ENCODE measurements at regions not wholly inside any gene's neighbourhood (a gene's known extent, or its start where the extent isn't known, plus 50 kb on each side); places are given as distances from the start of the nearest gene placed in this dataset.
"Not testable (repeated sequence)": the region's sequence is repeated elsewhere in the genome, so short reads cannot be mapped to it uniquely, and the experiment has no call there.

DNA sequence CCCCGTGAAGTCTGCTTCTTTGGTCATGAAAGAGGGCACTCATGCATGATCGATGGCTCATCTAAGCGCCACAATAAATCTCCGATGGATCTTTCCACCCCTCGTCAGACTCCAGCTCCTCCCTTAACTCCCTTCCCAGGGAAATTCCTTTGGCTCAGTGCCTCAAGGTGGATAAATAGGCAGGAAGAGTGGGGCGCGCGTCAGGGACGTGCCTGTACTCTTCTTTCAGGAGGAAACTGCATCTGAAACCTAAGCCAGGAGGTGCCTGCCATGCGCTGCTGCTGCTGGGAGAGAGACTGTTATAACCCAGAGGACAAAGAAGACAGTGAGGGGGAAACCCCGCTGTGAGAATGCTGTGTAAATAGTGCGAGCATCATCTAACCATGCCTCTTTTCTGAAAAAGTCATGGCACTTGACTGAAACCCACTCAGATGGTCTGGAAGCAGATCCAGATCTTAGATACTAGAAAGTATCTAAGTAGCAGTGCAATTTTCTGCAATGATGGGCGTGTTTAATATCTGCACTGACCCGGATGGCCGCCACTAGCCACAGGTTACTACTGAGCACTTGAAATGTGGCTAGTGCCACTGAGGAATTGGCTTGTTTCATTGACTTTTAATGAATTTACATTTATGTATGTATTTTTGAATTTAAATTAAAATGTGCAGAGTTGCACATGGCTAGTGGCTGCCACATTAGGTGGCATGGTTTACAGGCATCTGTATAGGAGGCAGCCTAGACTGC, 120.3 kb upstream of the BASP1 start:
- no peak for DNase-seq (ENCODE audit: low spot score)
- WGBS: 31% methylated on average over 15 of the region's 15 CpGs
- intact Hi-C loops (cut with DNase I): no loop called here

DNA sequence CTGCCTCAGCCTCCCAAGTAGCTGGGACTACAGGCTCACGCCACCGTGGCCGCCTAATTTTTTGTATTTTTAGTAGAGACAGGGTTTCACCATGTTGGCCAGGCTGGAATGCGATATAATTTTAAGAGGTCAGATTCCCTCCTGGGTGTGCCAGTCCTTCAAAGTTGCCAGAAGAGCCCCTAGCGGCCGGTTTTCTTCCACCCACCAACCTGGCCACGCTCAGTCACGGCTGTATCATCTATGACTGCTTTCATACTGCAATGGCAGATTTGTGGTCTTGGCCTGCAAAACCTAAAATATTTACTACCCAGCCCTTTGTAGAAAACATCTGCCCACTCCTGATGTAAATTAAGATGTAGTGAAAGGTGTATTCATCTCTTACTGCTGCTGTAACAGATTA, 117.5 kb upstream of the BASP1 start:
- intact Hi-C loops (cut with DNase I): no loop called here
- DNase-seq (ENCODE audit: low spot score): no peak
- Histone ChIP-seq H3K36me3 (no peaks in the 10 kb centered on the region), H3K9me3 (no peaks in the 10 kb centered on the region), H3K4me3 (no peak overlapping the region), H3K27me3 (replicated peaks; ENCODE audit: insufficient read depth) (no peaks in the 10 kb centered on the region), H3K27ac (no peak overlapping the region), H3K4me1 (replicated peaks) (no peaks in the 10 kb centered on the region)
- no peak for TF ChIP-seq POLR2A (IDR thresholded peaks at IDR 0.05)
- TF ChIP-seq POLR2AphosphoS5 (IDR thresholded peaks at IDR 0.05): no peak
- TF ChIP-seq, protein P1, sequence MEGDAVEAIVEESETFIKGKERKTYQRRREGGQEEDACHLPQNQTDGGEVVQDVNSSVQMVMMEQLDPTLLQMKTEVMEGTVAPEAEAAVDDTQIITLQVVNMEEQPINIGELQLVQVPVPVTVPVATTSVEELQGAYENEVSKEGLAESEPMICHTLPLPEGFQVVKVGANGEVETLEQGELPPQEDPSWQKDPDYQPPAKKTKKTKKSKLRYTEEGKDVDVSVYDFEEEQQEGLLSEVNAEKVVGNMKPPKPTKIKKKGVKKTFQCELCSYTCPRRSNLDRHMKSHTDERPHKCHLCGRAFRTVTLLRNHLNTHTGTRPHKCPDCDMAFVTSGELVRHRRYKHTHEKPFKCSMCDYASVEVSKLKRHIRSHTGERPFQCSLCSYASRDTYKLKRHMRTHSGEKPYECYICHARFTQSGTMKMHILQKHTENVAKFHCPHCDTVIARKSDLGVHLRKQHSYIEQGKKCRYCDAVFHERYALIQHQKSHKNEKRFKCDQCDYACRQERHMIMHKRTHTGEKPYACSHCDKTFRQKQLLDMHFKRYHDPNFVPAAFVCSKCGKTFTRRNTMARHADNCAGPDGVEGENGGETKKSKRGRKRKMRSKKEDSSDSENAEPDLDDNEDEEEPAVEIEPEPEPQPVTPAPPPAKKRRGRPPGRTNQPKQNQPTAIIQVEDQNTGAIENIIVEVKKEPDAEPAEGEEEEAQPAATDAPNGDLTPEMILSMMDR (IDR thresholded peaks at IDR 0.05): no peak
- WGBS: 96% methylated on average over 8 of the region's 8 CpGs

More for the DNA sequence above, 120.3 kb upstream of the BASP1 start:
- no peak overlapping the region for H3K27ac ChIP-seq
- H3K36me3 ChIP-seq: no peaks in the 10 kb centered on the region
- H3K4me3 ChIP-seq: no peak overlapping the region
- no peaks in the 10 kb centered on the region for H3K4me1 ChIP-seq (replicated peaks)
- H3K27me3 ChIP-seq (replicated peaks; ENCODE audit: insufficient read depth): no peaks in the 10 kb centered on the region
- H3K9me3 ChIP-seq: no peaks in the 10 kb centered on the region
- TF ChIP-seq POLR2A (IDR thresholded peaks at IDR 0.05) (no peak), POLR2AphosphoS5 (IDR thresholded peaks at IDR 0.05) (no peak)
- TF ChIP-seq, protein P1 (IDR thresholded peaks at IDR 0.05): no peak

DNA sequence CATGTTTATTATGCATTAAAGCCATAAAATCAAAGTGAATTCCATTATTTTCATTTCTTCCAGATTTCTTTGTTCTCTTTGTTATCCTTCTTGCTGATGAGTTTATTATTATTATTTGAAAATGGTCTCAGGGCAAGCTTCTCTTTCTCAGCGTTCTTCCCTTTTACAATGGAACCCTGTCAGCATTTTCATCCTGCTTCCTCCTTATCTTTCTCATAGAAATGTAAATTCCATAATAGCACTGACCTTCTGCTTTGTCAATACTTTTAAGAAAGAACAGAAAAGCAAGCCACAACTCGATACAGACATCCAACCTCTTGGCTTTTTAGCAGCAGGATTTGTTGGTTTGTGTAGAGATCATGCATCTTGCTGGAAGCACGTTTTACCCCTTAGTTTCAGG, 114.0 kb upstream of the BASP1 start:
- intact Hi-C loops (cut with DNase I): no loop called here
- no peak for DNase-seq (ENCODE audit: low spot score)
- Histone ChIP-seq H3K27me3 (replicated peaks; ENCODE audit: insufficient read depth) (no peaks in the 10 kb centered on the region), H3K27ac (no peak overlapping the region), H3K4me1 (replicated peaks) (no peaks in the 10 kb centered on the region), H3K9me3 (no peaks in the 10 kb centered on the region), H3K4me3 (no peak overlapping the region), H3K36me3 (no peaks in the 10 kb centered on the region)
- TF ChIP-seq, protein P1 (IDR thresholded peaks at IDR 0.05): no peak
- TF ChIP-seq POLR2A (IDR thresholded peaks at IDR 0.05) (no peak), POLR2AphosphoS5 (IDR thresholded peaks at IDR 0.05) (no peak)
- WGBS: 33% methylated on average over 3 of the region's 3 CpGs

DNA sequence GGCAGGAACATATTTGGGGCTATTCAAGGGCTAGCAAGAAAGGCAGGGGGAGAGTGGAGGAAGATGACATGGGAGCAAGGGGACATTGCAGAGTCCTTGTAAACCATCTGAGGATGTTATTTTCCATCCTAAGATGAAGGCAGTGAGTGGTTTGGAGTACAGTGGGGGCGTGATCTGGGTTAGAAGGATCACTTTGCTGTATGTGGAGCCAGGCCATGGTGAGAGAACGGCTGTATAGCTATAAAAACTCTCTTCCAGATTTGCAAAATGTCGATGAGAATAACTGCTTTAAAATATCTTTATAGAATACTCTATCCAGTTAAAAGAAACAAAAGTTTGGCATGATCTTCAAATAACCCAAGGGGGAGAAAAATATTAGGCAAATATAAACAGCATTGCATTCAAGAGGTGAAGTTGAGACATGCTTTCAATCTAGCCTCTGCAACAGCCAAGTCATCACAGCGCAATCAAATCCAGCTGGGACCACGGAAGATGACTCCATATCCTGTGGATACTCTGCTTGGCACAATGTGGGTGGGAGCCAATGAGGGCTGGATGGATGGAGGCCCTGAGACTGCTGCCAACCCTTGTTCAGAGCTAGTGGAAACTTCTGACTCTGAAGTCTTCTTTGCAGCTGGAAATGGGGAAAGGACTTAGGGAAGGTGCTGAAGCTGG, 111.5 kb upstream of the BASP1 start:
- H3K36me3 ChIP-seq: no peaks in the 10 kb centered on the region
- no peak for DNase-seq (ENCODE audit: low spot score)
- no peak overlapping the region for H3K4me3 ChIP-seq
- H3K4me1 ChIP-seq (replicated peaks): no peaks in the 10 kb centered on the region
- TF ChIP-seq, protein P1 (IDR thresholded peaks at IDR 0.05): no peak
- no peak for TF ChIP-seq POLR2AphosphoS5 (IDR thresholded peaks at IDR 0.05)
- no peak for TF ChIP-seq POLR2A (IDR thresholded peaks at IDR 0.05)
- no peak overlapping the region for H3K27ac ChIP-seq
- intact Hi-C loops (cut with DNase I): no loop called here
- WGBS: 32% methylated on average over 5 of the region's 5 CpGs
- no peaks in the 10 kb centered on the region for H3K9me3 ChIP-seq
- no peaks in the 10 kb centered on the region for H3K27me3 ChIP-seq (replicated peaks; ENCODE audit: insufficient read depth)

DNA sequence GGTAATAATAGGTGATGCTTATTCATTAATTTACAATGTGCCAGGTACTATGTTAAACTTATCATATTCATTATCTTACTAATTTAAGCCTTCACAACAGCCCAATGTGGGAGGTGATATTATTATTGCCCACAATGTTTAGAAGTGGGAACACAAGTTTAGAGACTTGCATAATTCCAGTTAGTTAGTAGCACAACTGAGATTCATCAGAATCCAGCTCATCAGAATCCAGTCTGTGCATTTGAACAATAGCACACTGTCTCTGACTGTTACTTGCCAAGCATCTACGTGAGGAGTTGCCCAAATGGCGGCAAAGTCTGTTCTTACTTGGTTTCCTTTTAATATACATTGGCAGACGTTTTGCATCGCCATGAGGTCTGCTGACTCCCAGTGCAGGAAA, 110.9 kb upstream of the BASP1 start:
- intact Hi-C loops (cut with DNase I): no loop called here
- WGBS: 76% methylated on average over 4 of the region's 4 CpGs
- DNase-seq (ENCODE audit: low spot score): no peak

DNA sequence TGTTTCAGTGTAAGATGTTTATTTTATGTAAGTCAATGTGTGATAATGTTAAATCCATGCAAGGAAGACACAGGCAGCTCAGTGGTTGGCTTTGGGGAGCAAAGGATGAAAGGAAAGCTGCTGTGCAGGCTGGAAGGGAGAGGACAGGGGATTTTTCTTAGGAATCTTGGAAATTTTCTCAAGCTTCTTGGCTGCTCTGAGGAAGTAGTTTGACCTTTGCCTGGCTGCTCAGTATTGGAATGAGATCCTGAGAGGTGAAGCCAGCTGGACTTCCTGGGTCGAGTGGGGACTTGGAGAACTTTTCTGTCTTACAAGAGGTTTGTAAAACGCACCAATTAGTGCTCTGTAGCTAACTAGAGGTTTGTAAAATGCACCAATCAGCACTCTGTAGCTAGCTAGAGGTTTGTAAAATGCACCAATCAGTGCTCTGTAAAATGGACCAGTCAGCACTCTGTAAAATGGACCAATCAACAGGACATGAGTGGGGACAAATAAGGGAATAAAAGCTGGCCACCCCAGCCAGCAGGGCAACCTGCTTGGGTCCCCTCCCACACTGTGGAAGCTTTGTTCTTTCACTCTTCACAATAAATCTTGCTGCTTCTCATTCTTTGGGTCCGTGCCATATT, 105.2 kb upstream of the BASP1 start:
- H3K4me3 ChIP-seq; H3K4me1 ChIP-seq (replicated peaks); intact Hi-C loops (cut with DNase I); H3K27me3 ChIP-seq (replicated peaks; ENCODE audit: insufficient read depth); H3K36me3 ChIP-seq; H3K27ac ChIP-seq; DNase-seq (ENCODE audit: low spot score); H3K9me3 ChIP-seq: not testable (repeated sequence)
- 53% methylated on average over 3 of the region's 3 CpGs for WGBS

More for the DNA sequence above, 110.9 kb upstream of the BASP1 start:
- TF ChIP-seq POLR2AphosphoS5 (IDR thresholded peaks at IDR 0.05): no peak
- TF ChIP-seq, protein P1 (IDR thresholded peaks at IDR 0.05): no peak
- no peak for TF ChIP-seq POLR2A (IDR thresholded peaks at IDR 0.05)
- Histone ChIP-seq H3K27me3 (replicated peaks; ENCODE audit: insufficient read depth) (no peaks in the 10 kb centered on the region), H3K4me3 (no peak overlapping the region), H3K27ac (no peak overlapping the region), H3K36me3 (no peaks in the 10 kb centered on the region), H3K4me1 (replicated peaks) (no peaks in the 10 kb centered on the region), H3K9me3 (no peaks in the 10 kb centered on the region)

All from prostate gland (tissue), 2 donors.